HepG2 (cell line): ENCODE measurements at regions not wholly inside any gene's neighbourhood (a gene's known extent, or its start where the extent isn't known, plus 50 kb on each side); places are given as distances from the start of the nearest gene placed in this dataset.

Experiments used
- CCAR2 ChIP-seq: fragments of 200-400 bp; formaldehyde crosslinking; optimal IDR thresholded peaks from 2 replicates; pipeline ENCODE3; 2018; ENCODE audit warnings: low read depth, mild to moderate bottlenecking, low read length, moderate library complexity
- CREB1 ChIP-seq, 2 experiments: fragments of 450-650 bp in 1 of 2; IDR thresholded peaks; 2 replicates each; pipeline ENCODE4 v1.6.1; 2016 to 2017; ENCODE audit warnings: control low read depth in 1 of 2, mild to moderate bottlenecking in 1 of 2, missing compliant biosample characterization in 1 of 2, missing genetic modification characterization in 1 of 2
- EZH2 ChIP-seq: conservative IDR thresholded peaks from 2 replicates; pipeline ENCODE4 v1.6.1; 2012; ENCODE audit warnings: mild to moderate bottlenecking, low read depth, low read length, moderate library complexity
- FOXK2 ChIP-seq: fragments of 450-650 bp; IDR thresholded peaks from 2 replicates; pipeline ENCODE4 v1.6.1; 2016
- SRSF4 ChIP-seq: fragments of 200-400 bp; formaldehyde crosslinking; IDR thresholded peaks from one replicate; pipeline ENCODE4 v1.6.1; 2018; ENCODE audit warnings: mild to moderate bottlenecking, low read depth, low read length, moderate library complexity; ENCODE audit not compliant: poor library complexity, severe bottlenecking
- ZZZ3 ChIP-seq: sonication (generic); formaldehyde crosslinking; IDR thresholded peaks from 2 replicates; pipeline ENCODE4 v1.4.0; 2020; ENCODE audit warnings: missing genetic modification reagents, mild to moderate bottlenecking, borderline replicate concordance
- TF ChIP-seq, protein P1 (sequence below): sonication (generic); formaldehyde crosslinking; IDR thresholded peaks from 2 replicates; pipeline ENCODE4 v1.5.1; 2020; ENCODE audit warnings: mild to moderate bottlenecking, missing genetic modification reagents, moderate library complexity
- TF ChIP-seq, protein P2 (sequence below): sonication (generic); formaldehyde crosslinking; IDR thresholded peaks from 2 replicates; pipeline ENCODE4 v1.5.0; 2020; ENCODE audit warnings: mild to moderate bottlenecking, missing genetic modification reagents, moderate library complexity
- TF ChIP-seq, protein P3 (sequence below): IDR thresholded peaks from 2 replicates; pipeline ENCODE4 v1.6.1; 2018; ENCODE audit warnings: missing genetic modification reagents, mild to moderate bottlenecking, missing compliant biosample characterization

DNA sequence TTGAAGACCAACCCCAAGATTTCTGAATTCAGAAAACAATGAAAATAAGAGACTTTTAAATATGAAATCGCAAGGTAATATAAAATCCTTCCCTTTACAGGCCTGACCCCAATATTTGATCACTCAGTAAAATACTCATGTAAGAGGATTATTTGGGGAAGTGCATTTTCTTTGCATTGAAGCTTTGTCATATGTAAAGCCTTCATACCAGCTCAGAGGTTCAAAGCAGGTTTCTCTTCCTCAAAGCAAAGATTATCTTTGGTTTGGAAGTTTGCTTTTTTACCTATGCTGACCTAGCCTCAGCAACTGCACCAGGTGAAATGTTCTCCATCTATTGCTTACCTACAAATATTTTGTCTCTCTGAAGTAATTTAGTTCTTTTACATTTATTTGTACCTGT is 106.5 kb upstream of the PARP8 start:
- no peak for TF ChIP-seq ZZZ3 (CRISPR knock-in tag)
- TF ChIP-seq, protein P1, sequence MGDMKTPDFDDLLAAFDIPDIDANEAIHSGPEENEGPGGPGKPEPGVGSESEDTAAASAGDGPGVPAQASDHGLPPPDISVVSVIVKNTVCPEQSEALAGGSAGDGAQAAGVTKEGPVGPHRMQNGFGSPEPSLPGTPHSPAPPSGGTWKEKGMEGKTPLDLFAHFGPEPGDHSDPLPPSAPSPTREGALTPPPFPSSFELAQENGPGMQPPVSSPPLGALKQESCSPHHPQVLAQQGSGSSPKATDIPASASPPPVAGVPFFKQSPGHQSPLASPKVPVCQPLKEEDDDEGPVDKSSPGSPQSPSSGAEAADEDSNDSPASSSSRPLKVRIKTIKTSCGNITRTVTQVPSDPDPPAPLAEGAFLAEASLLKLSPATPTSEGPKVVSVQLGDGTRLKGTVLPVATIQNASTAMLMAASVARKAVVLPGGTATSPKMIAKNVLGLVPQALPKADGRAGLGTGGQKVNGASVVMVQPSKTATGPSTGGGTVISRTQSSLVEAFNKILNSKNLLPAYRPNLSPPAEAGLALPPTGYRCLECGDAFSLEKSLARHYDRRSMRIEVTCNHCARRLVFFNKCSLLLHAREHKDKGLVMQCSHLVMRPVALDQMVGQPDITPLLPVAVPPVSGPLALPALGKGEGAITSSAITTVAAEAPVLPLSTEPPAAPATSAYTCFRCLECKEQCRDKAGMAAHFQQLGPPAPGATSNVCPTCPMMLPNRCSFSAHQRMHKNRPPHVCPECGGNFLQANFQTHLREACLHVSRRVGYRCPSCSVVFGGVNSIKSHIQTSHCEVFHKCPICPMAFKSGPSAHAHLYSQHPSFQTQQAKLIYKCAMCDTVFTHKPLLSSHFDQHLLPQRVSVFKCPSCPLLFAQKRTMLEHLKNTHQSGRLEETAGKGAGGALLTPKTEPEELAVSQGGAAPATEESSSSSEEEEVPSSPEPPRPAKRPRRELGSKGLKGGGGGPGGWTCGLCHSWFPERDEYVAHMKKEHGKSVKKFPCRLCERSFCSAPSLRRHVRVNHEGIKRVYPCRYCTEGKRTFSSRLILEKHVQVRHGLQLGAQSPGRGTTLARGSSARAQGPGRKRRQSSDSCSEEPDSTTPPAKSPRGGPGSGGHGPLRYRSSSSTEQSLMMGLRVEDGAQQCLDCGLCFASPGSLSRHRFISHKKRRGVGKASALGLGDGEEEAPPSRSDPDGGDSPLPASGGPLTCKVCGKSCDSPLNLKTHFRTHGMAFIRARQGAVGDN = no peak
- TF ChIP-seq, protein P2, sequence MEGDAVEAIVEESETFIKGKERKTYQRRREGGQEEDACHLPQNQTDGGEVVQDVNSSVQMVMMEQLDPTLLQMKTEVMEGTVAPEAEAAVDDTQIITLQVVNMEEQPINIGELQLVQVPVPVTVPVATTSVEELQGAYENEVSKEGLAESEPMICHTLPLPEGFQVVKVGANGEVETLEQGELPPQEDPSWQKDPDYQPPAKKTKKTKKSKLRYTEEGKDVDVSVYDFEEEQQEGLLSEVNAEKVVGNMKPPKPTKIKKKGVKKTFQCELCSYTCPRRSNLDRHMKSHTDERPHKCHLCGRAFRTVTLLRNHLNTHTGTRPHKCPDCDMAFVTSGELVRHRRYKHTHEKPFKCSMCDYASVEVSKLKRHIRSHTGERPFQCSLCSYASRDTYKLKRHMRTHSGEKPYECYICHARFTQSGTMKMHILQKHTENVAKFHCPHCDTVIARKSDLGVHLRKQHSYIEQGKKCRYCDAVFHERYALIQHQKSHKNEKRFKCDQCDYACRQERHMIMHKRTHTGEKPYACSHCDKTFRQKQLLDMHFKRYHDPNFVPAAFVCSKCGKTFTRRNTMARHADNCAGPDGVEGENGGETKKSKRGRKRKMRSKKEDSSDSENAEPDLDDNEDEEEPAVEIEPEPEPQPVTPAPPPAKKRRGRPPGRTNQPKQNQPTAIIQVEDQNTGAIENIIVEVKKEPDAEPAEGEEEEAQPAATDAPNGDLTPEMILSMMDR = no peak
- no peak for TF ChIP-seq EZH2
- no peak for TF ChIP-seq CREB1 (IDR thresholded peaks at IDR 0.05)
- no peak for TF ChIP-seq CREB1 (CRISPR knock-in tag; IDR thresholded peaks at IDR 0.05)
- no peak for TF ChIP-seq SRSF4
- TF ChIP-seq, protein P3, sequence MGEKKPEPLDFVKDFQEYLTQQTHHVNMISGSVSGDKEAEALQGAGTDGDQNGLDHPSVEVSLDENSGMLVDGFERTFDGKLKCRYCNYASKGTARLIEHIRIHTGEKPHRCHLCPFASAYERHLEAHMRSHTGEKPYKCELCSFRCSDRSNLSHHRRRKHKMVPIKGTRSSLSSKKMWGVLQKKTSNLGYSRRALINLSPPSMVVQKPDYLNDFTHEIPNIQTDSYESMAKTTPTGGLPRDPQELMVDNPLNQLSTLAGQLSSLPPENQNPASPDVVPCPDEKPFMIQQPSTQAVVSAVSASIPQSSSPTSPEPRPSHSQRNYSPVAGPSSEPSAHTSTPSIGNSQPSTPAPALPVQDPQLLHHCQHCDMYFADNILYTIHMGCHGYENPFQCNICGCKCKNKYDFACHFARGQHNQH (CRISPR knock-in tag) = no peak
- TF ChIP-seq FOXK2 = no peak
- no peak for TF ChIP-seq CCAR2
